GM18505 (cell line): ENCODE measurements at regions not wholly inside any gene's neighbourhood (a gene's known extent, or its start where the extent isn't known, plus 50 kb on each side); places are given as distances from the start of the nearest gene placed in this dataset.
A peak's percentile ranks its signal among the peaks of the same experiment; 100 is the strongest.

Experiments used
- ATAC-seq: cut with Tn5 transposase; IDR thresholded peaks from one replicate; pipeline ENCODE4 v1.9.1; 2021; ENCODE audit not compliant: unreplicated experiment
- POLR2A ChIP-seq: IDR thresholded peaks from 4 replicates; pipeline ENCODE4 v1.6.1; 2011; ENCODE audit warnings: borderline replicate concordance; ENCODE audit not compliant: insufficient read depth, insufficient read length; ENCODE audit errors: extremely low read depth

DNA sequence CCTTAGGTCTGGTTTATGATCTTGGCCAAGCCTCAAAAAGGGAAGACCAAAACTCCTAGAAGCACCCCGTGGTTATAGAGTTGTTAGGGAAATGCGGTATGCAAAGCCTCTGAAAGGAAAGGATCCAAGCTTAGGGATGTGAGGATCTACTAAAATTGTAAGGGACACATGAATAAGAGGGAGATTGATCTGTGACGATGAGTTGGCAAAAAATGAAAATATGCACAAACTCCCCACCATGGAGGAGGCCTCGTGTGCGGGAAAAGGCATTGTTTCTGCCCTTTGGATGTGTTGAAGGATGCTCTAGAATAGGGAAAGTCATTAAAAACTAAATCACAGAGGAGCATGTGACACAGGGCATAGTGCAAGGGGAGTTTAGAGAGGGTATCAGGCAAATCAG is 88.7 kb upstream of the UBL3 start:
- ATAC-seq, result no peak
- no peak for TF ChIP-seq POLR2A

- no peak for ATAC-seq
- no peak for TF ChIP-seq POLR2A
These were observed 87.4 kb upstream of the UBL3 start for GRCh38 chr13:29937841-29938240.

DNA sequence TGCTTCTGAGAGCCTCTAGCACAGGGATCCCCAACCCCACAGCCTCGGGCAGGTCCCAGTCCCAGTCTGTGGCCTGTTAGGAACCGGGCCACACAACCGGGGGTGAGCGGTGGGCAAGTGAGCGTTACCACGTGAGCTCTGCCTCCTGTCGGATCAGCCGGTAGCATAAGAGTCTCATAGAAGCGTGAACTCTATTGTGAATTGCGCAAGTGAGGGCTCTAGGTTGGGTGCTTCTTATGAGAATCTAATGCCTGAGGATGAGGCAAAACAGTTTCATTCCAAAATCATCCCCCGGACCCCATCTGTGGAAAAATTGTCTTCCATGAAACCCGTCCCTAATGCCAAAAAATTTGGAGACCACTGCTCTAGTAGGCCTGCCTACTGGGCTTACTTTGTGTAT is 87.0 kb upstream of the UBL3 start:
- no peak for TF ChIP-seq POLR2A
- no peak for ATAC-seq

DNA sequence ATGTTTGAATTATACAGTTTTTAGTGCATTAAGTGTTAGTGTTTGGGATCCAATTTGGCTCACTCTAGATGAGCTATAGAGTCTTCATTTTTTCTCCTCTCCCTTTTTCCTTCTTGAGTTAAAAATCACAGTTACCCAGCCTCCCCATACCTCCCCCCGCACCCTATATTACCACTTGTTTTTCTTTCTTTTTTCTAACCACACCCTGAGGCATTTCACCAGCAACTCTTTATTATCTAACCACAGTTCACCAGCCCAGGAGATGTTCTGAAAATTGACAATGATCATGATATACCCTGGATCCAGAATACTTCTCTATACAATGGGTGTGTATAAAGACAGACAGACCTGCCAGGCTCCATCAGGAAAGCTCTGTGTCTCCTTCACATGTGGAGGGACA is 86.5 kb upstream of the UBL3 start:
- ATAC-seq, result no peak
- no peak for TF ChIP-seq POLR2A

- TF ChIP-seq POLR2A, result no peak
- ATAC-seq, result peak; percentile 23
These were observed 85.8 kb upstream of the UBL3 start for GRCh38 chr13:29936051-29936813.

GRCh38 chr13:29935309-29935981 is 85.0 kb upstream of the UBL3 start:
- no peak for TF ChIP-seq POLR2A
- ATAC-seq, result peak; percentile 97

GRCh38 chr13:29934531-29935308 is 84.3 kb upstream of the UBL3 start:
- no peak for ATAC-seq
- TF ChIP-seq POLR2A, result no peak

- no peak for TF ChIP-seq POLR2A
- no peak for ATAC-seq
These were observed 83.0 kb upstream of the UBL3 start for GRCh38 chr13:29933401-29933800.

- no peak for TF ChIP-seq POLR2A
- no peak for ATAC-seq
These were observed 81.3 kb upstream of the UBL3 start for GRCh38 chr13:29931696-29932095.

GRCh38 chr13:29929062-29929847 is 78.8 kb upstream of the UBL3 start:
- no peak for TF ChIP-seq POLR2A
- ATAC-seq, result no peak

GRCh38 chr13:29926098-29926476 is 75.7 kb upstream of the UBL3 start:
- no peak for ATAC-seq
- TF ChIP-seq POLR2A, result no peak

DNA sequence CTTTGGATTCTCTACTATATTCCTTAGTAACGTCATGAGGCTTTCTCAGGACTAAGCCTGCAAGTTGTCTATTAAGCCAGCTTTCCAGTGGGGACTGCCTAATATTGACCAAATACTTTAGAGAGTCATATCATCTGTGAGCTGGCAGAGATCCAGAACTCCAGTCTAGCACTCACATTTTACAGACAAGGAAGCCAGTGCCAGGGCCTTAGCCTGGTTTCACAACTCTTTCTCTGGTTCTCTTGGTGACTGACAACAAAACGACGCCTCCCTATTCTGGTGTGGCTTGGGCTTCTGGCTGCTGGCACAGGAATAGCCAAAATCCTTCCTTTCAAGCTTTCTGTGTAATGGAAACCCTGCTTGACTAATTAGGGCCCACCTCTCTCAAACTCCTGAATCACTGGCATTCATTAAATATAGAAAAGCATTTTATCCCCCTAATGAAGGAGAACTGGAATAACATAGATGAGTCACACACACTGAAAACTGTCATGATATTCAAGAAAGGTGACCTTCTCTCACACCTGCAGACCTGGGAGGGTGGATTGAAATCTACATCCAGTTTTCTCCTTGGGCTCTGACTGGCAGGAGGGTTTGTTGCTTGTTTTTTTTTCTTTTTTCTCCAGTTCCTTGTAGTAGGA is 75.2 kb upstream of the UBL3 start:
- ATAC-seq, result no peak
- no peak for TF ChIP-seq POLR2A

DNA sequence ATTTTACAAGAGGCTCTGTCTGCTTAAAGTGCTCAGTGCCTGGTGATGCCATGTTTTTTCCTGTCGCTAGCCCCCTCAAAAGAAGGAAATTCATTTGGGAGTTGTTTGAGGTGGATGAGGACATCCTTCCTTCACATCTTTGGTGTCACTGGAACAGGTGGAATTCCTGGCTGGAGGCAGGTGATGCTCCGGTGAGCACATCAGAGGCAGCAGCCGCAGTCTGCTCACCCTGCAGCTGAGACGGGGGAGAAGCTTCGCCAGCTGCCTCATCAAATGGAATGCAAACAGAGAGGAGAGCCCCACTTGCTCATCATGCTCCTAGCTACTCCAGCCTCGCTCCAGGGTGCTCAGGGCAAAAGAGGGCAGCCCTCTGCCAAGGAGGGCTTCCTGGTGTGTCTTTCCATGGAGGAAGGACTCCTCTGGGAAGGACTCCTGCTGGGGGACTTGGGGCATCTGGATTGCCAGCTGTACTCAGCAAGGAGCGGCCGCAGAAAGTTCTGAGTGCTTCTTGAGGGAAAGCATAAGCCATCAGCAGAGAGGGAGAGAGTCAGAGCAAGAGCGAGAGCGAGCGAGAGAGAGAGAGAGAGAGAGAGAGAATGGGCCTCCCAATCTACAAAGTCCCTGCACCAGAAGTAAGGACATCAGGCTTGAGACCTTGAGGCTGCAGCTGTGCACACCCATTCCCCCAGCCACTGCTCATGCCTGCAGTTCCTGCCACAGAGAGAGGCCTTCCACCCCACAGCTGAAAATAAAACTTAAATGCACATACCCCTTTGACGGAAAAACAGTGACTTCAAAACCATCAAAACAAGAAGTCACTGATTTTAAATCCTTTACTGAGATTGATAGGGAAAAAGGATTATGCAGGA is 74.3 kb upstream of the UBL3 start:
- no peak for ATAC-seq

More for the DNA sequence above, 74.3 kb upstream of the UBL3 start:
- no peak for TF ChIP-seq POLR2A
